SK-N-SH (cell line): ENCODE measurements at regions not wholly inside any gene's neighbourhood (a gene's known extent, or its start where the extent isn't known, plus 50 kb on each side); places are given as distances from the start of the nearest gene placed in this dataset.

ENCODE experiments used
- CTCF ChIA-PET: fragments of 300-600, 350-600 bp; formaldehyde crosslinking; extraction: SDS; loops from one replicate; lab custom pipeline; 2021; lab: Yijun Ruan, JAX
- POLR2A ChIA-PET: fragments of 350-600 bp; sonication (Branson Sonifier 250); formaldehyde crosslinking; extraction: SDS; loops from one replicate; lab custom pipeline; 2020; ENCODE audit warnings: antibody characterized with exemption, inconsistent platforms; lab: Yijun Ruan, JAX
- DNase-seq: peaks from one replicate; pipeline ENCODE4 v3.0.0; 2012
- H2AFZ ChIP-seq: fragments of 200-600 bp; sonication (generic); 2 replicates; pipeline ENCODE4 v1.8.1; 2016; ENCODE audit warnings: antibody characterized with exemption, mild to moderate bottlenecking, low read depth
- H3F3A ChIP-seq: fragments of 200-600 bp; sonication (generic); replicated peaks from 2 replicates; pipeline ENCODE3; 2016; ENCODE audit warnings: antibody characterized with exemption, mild to moderate bottlenecking; ENCODE audit not compliant: insufficient read depth
- H3K27ac ChIP-seq, 2 experiments: fragments of 200-500 bp in 1 of 2; fragments of 200-600 bp in 1 of 2; sonication (Bioruptor generic) in 1 of 2; sonication (generic), shearing (Covaris generic) in 1 of 2; 2 replicates each; pipeline versions ENCODE4 v1.5.1 to v1.6.1; 2014 to 2016; ENCODE audit warnings: low read depth in 2 of 2, inconsistent platforms in 1 of 2, low read length in 1 of 2, mild to moderate bottlenecking in 1 of 2, mixed read lengths in 1 of 2
- H3K27me3 ChIP-seq: fragments of 200-600 bp; sonication (generic), shearing (Covaris generic); 2 replicates; pipeline ENCODE4 v1.6.1; 2016; ENCODE audit warnings: mixed run types; ENCODE audit not compliant: insufficient read depth
- H3K36me3 ChIP-seq, 2 experiments: fragments of 200-500 bp in 1 of 2; fragments of 200-600 bp in 1 of 2; sonication (Bioruptor generic) in 1 of 2; sonication (generic) in 1 of 2; replicated peaks in 1 of 2; 2 replicates each; pipeline versions ENCODE3 to v1.5.1; 2014 to 2016; ENCODE audit warnings: low read length in 1 of 2, mild to moderate bottlenecking in 1 of 2; ENCODE audit not compliant: insufficient read depth in 2 of 2, control insufficient read depth in 1 of 2
- H3K4me1 ChIP-seq, 2 experiments: fragments of 200-500 bp in 1 of 2; fragments of 200-600 bp in 1 of 2; sonication (Bioruptor generic) in 1 of 2; sonication (generic), shearing (Covaris generic) in 1 of 2; 2 replicates each; pipeline versions ENCODE4 v1.5.1 to v1.6.1; 2014 to 2016; ENCODE audit warnings: low read depth in 1 of 2, low read length in 1 of 2, mixed run types in 1 of 2; ENCODE audit not compliant: insufficient read depth in 2 of 2, control insufficient read depth in 1 of 2
- H3K4me2 ChIP-seq: fragments of 200-600 bp; sonication (generic), shearing (Covaris generic); 2 replicates; pipeline ENCODE4 v1.6.1; 2017; ENCODE audit warnings: mixed run types
- H3K4me3 ChIP-seq, 2 experiments: fragments of 200-500 bp in 1 of 2; fragments of 200-600 bp in 1 of 2; sonication (Bioruptor generic) in 1 of 2; sonication (generic), shearing (Covaris generic) in 1 of 2; 2 replicates each; pipeline versions ENCODE4 v1.5.1 to v1.8.1; 2014 to 2016; ENCODE audit warnings: low read depth in 2 of 2, inconsistent platforms in 1 of 2, low read length in 1 of 2, mild to moderate bottlenecking in 1 of 2, mixed read lengths in 1 of 2, moderate library complexity in 1 of 2
- H3K79me2 ChIP-seq: fragments of 200-600 bp; sonication (generic); 2 replicates; pipeline ENCODE4 v1.8.1; 2017; ENCODE audit warnings: mild to moderate bottlenecking; ENCODE audit not compliant: insufficient read depth
- H3K9ac ChIP-seq: fragments of 200-600 bp; sonication (generic); 2 replicates; pipeline ENCODE4 v1.6.1; 2017; ENCODE audit warnings: mixed run types
- H3K9me2 ChIP-seq: fragments of 200-600 bp; sonication (generic); 2 replicates; pipeline ENCODE4 v1.6.1; 2017; ENCODE audit warnings: mixed run types
- H3K9me3 ChIP-seq: fragments of 200-600 bp; sonication (generic); 2 replicates; pipeline ENCODE4 v1.6.1; 2017; ENCODE audit warnings: mixed run types, mild to moderate bottlenecking, moderate library complexity
- H4K20me1 ChIP-seq: fragments of 200-600 bp; sonication (generic); 2 replicates; pipeline ENCODE4 v1.6.1; 2017; ENCODE audit warnings: mild to moderate bottlenecking, mixed run types; ENCODE audit not compliant: insufficient read depth
- CHD2 ChIP-seq: fragments of 150-350 bp; IDR thresholded peaks from 2 replicates; pipeline ENCODE4 v1.6.1; 2018; ENCODE audit warnings: low read length; ENCODE audit not compliant: partially characterized antibody
- ELF1 ChIP-seq: IDR thresholded peaks from 2 replicates; pipeline ENCODE4 v1.4.0; 2012
- EP300 ChIP-seq, 2 experiments: IDR thresholded peaks; 2 replicates each; pipeline versions ENCODE4 v1.4.0 to v1.6.1; 2012; ENCODE audit warnings: borderline replicate concordance in 1 of 2, low read depth in 1 of 2, low read length in 1 of 2
- FOXJ3 ChIP-seq: sonication (generic); formaldehyde crosslinking; IDR thresholded peaks from 2 replicates; pipeline ENCODE4 v1.5.1; 2020; ENCODE audit warnings: mild to moderate bottlenecking, missing genetic modification reagents
- JUND ChIP-seq: IDR thresholded peaks from 2 replicates; pipeline ENCODE4 v1.4.0; 2012
- MXI1 ChIP-seq: IDR thresholded peaks from 2 replicates; pipeline ENCODE4 v1.6.1; 2012; ENCODE audit warnings: mild to moderate bottlenecking, low read depth, low read length, improper control_type of control experiment
- NFIC ChIP-seq: IDR thresholded peaks from 2 replicates; pipeline ENCODE4 v1.4.0; 2012; ENCODE audit warnings: borderline replicate concordance
- POLR2AphosphoS5 ChIP-seq: IDR thresholded peaks from 2 replicates; pipeline ENCODE4 v1.6.1; 2012; ENCODE audit warnings: low read depth, low read length
- RAD21 ChIP-seq: IDR thresholded peaks from 2 replicates; pipeline ENCODE4 v1.6.1; 2012; ENCODE audit warnings: mild to moderate bottlenecking, low read length
- RCOR1 ChIP-seq: fragments of 150-350 bp; IDR thresholded peaks from 2 replicates; pipeline ENCODE4 v1.6.1; 2017; ENCODE audit warnings: antibody characterized with exemption, low read length
- RXRA ChIP-seq: IDR thresholded peaks from 2 replicates; pipeline ENCODE4 v1.4.0; 2012; ENCODE audit warnings: low read depth, mild to moderate bottlenecking, borderline replicate concordance
- TAF1 ChIP-seq: IDR thresholded peaks from 2 replicates; pipeline ENCODE4 v1.6.1; 2012; ENCODE audit warnings: low read depth, mild to moderate bottlenecking, low read length, moderate library complexity, borderline replicate concordance
- TCF12 ChIP-seq: IDR thresholded peaks from 2 replicates; pipeline ENCODE4 v1.4.0; 2012
- TEAD4 ChIP-seq: IDR thresholded peaks from 2 replicates; pipeline ENCODE4 v1.4.0; 2012; ENCODE audit warnings: mild to moderate bottlenecking, borderline replicate concordance; ENCODE audit not compliant: insufficient read depth
- USF1 ChIP-seq: IDR thresholded peaks from 2 replicates; pipeline ENCODE4 v1.4.0; 2012; ENCODE audit warnings: low read depth, borderline replicate concordance
- ZBTB33 ChIP-seq: IDR thresholded peaks from 2 replicates; pipeline ENCODE4 v1.4.0; 2012; ENCODE audit warnings: low read depth, borderline replicate concordance
- WGBS: methylation state at CpG from one replicate; pipeline ENCODE4 v1.1.6; 2017; ENCODE audit warnings: low lambda C conversion rate; 5-methylcytosine and 5-hydroxymethylcytosine counted together
- TF ChIP-seq, protein P1 (sequence below): IDR thresholded peaks from 2 replicates; pipeline ENCODE4 v1.4.0; 2012; ENCODE audit warnings: low read depth
- TF ChIP-seq, protein P2 (sequence below): fragments of 150-350 bp; IDR thresholded peaks from 2 replicates; pipeline ENCODE4 v1.6.1; 2017; ENCODE audit warnings: antibody characterized with exemption, low read length, low read depth, borderline replicate concordance

DNA sequence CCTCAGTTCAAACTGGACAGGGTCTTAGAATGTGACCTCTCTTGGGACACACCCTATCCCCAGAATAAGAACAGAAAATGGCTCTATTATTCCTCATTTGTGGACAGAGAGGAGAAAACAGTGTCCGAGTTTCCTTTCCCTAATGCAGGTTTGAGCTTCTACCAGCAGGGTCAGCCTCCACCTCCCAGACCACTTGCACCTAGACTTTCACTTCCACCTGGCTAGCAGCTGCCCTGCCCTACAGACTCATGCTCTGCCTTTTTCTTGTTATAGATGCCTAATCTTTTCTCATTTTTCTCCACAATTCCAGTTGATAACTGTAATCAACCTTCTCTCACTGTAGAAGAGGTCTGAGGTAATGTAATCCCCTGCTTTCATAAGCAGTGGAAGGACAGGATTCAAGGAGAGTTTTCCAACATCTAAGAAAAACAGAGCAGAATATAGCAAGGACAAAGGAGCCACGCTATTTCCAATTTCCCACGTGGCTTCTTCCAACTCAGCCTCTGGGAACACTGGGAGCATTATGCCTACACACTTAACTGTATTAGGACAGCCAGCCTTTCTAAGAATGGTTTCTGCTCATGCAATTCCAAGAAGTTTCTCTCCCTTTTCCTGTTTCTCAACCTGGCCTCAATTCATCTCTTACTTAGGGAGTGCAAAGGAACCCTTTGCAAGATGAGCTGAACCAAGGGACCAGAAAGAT is 239.8 kb downstream of the BCL11A start:
- POLR2A ChIA-PET: no interaction called here

GRCh38 chr2:60312618-60313017 is 240.8 kb downstream of the BCL11A start:
- H3K9ac ChIP-seq: no peak overlapping the region
- H3K4me2 ChIP-seq: no peak overlapping the region
- POLR2A ChIA-PET: no interaction called here
- no peak for TF ChIP-seq RXRA
- no peak for TF ChIP-seq TEAD4
- no peak for TF ChIP-seq RAD21
- no peak for TF ChIP-seq TAF1
- TF ChIP-seq, protein P1, sequence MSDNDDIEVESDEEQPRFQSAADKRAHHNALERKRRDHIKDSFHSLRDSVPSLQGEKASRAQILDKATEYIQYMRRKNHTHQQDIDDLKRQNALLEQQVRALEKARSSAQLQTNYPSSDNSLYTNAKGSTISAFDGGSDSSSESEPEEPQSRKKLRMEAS: no peak
- TF ChIP-seq NFIC: no peak
- TF ChIP-seq MXI1: no peak
- no peak for TF ChIP-seq USF1
- TF ChIP-seq CHD2: no peak
- no peak for TF ChIP-seq EP300 (IDR thresholded peaks at IDR 0.05; ENCODE audit: borderline replicate concordance in 1 of 2, low read depth in 1 of 2, low read length in 1 of 2)
- TF ChIP-seq TCF12: no peak
- TF ChIP-seq FOXJ3 (CRISPR knock-in tag): no peak
- no peak for TF ChIP-seq JUND
- TF ChIP-seq ZBTB33: no peak
- no peak for TF ChIP-seq POLR2AphosphoS5
- TF ChIP-seq, protein P2, sequence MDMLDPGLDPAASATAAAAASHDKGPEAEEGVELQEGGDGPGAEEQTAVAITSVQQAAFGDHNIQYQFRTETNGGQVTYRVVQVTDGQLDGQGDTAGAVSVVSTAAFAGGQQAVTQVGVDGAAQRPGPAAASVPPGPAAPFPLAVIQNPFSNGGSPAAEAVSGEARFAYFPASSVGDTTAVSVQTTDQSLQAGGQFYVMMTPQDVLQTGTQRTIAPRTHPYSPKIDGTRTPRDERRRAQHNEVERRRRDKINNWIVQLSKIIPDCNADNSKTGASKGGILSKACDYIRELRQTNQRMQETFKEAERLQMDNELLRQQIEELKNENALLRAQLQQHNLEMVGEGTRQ: no peak
- TF ChIP-seq RCOR1: no peak
- H3K9me3 ChIP-seq: no peaks in the 10 kb centered on the region
- H3K27me3 ChIP-seq: no peaks in the 10 kb centered on the region
- no peak for DNase-seq
- no peak overlapping the region for H3K27ac ChIP-seq
- H2AFZ ChIP-seq: no peak overlapping the region
- no peaks in the 10 kb centered on the region for H4K20me1 ChIP-seq
- H3K9me2 ChIP-seq: no peaks in the 10 kb centered on the region
- H3F3A ChIP-seq: no peaks in the 10 kb centered on the region
- H3K36me3 ChIP-seq: no peaks in the 10 kb centered on the region
- H3K4me3 ChIP-seq: no peak overlapping the region
- WGBS: 0% methylated on average over 1 of the region's 1 CpG
- CTCF ChIA-PET: interaction anchor here (1.3 kb wide), 1 partner anchor 14 kb away, joined by 3 read pairs; no protein-coding TSS in a partner anchor
- H3K4me1 ChIP-seq: no peaks in the 10 kb centered on the region
- no peaks in the 10 kb centered on the region for H3K79me2 ChIP-seq

More for the DNA sequence above, 239.8 kb downstream of the BCL11A start:
- no peaks in the 10 kb centered on the region; the same call in 1 of the 2 replicates for H3K27me3 ChIP-seq
- no peak overlapping the region for H3K27ac ChIP-seq
- no peaks in the 10 kb centered on the region for H3K79me2 ChIP-seq
- DNase-seq: no peak
- WGBS: 6% methylated on average over 3 of the region's 3 CpGs
- no peaks in the 10 kb centered on the region for H3F3A ChIP-seq
- CTCF ChIA-PET: interaction anchor here (1.3 kb wide), 1 partner anchor 15 kb away, joined by 3 read pairs; no protein-coding TSS in a partner anchor
- no peaks in the 10 kb centered on the region for H3K36me3 ChIP-seq
- H3K4me1 ChIP-seq: no peaks in the 10 kb centered on the region
- TF ChIP-seq JUND: no peak
- TF ChIP-seq TCF12: no peak
- TF ChIP-seq ELF1: no peak
- TF ChIP-seq POLR2AphosphoS5: no peak
- H3K9me3 ChIP-seq: no peaks in the 10 kb centered on the region
- no peaks in the 10 kb centered on the region for H3K9me2 ChIP-seq
- no peak overlapping the region for H3K4me2 ChIP-seq
- no peak overlapping the region for H3K9ac ChIP-seq
- H4K20me1 ChIP-seq: no peaks in the 10 kb centered on the region
- H2AFZ ChIP-seq: no peak overlapping the region
- H3K4me3 ChIP-seq: no peak overlapping the region
